Tibial artery (tissue), 4 donors: ENCODE measurements at regions not wholly inside any gene's neighbourhood (a gene's known extent, or its start where the extent isn't known, plus 50 kb on each side); places are given as distances from the start of the nearest gene placed in this dataset.

Experiments used
- DNase-seq, 2 donors: peaks; one replicate each; pipeline ENCODE4 v3.0.0-alpha.2; 2019
- H3K27ac ChIP-seq, 2 donors: fragments of 200-600 bp; sonication (generic) in 1 of 2; 1 replicate in 1 of 2; 2 replicates in 1 of 2; pipeline ENCODE4 v1.5.1; 2018 to 2019; ENCODE audit warnings: mild to moderate bottlenecking in 1 of 2
- H3K27me3 ChIP-seq, 2 donors: fragments of 200-600 bp; sonication (generic) in 1 of 2; one replicate each; pipeline versions ENCODE4 v1.5.1 to v1.6.0; 2016 to 2019
- H3K36me3 ChIP-seq, 3 donors: fragments of 200-600 bp; sonication (generic) in 2 of 3; one replicate each; pipeline ENCODE4 v1.5.1; 2016 to 2019; ENCODE audit warnings: mild to moderate bottlenecking in 2 of 3
- H3K4me1 ChIP-seq, 4 donors: fragments of 200-600 bp; sonication (generic) in 2 of 4; 1 replicate in 3 of 4; 2 replicates in 1 of 4; pipeline ENCODE4 v1.5.1; 2016 to 2019
- H3K4me3 ChIP-seq, 2 donors: fragments of 200-600 bp; sonication (generic) in 1 of 2; 1 replicate in 1 of 2; 2 replicates in 1 of 2; pipeline ENCODE4 v1.5.1; 2018 to 2019; ENCODE audit warnings: mild to moderate bottlenecking in 2 of 2
- H3K9me3 ChIP-seq, 3 donors: fragments of 200-600 bp; sonication (generic) in 1 of 3; one replicate each; pipeline ENCODE4 v1.5.1; 2016 to 2019
- CTCF ChIP-seq, 2 experiments: fragments of 200-600 bp in 1 of 2; fragments of 450-650 bp in 1 of 2; IDR thresholded peaks; one replicate each; pipeline ENCODE4 v1.5.1; 2017 to 2019; ENCODE audit warnings: antibody characterized with exemption in 2 of 2, mild to moderate bottlenecking in 1 of 2, moderate library complexity in 1 of 2
- intact Hi-C: fragments of 100-400 bp; cut with DNase I; formaldehyde crosslinking; loops from one replicate; pipeline ENCODE4 v1.15.0; 2023; ENCODE audit warnings: low total_unique reads

GRCh38 chr13:72180253-72180952 is 313.4 kb upstream of the DACH1 start:
- no peaks in the 10 kb centered on the region for H3K4me1 ChIP-seq
- no peaks in the 10 kb centered on the region for H3K9me3 ChIP-seq
- H3K4me3 ChIP-seq: no peak overlapping the region
- intact Hi-C loops: no loop called here
- no peak overlapping the region for H3K27ac ChIP-seq
- H3K36me3 ChIP-seq: no peaks in the 10 kb centered on the region
- no peak for DNase-seq
- no peaks in the 10 kb centered on the region for H3K27me3 ChIP-seq
- TF ChIP-seq CTCF (IDR thresholded peaks at IDR 0.05): no peak

- Histone ChIP-seq H3K27ac (no peak overlapping the region), H3K4me3 (no peak overlapping the region), H3K27me3 (no peaks in the 10 kb centered on the region), H3K9me3 (no peaks in the 10 kb centered on the region), H3K36me3 (no peaks in the 10 kb centered on the region), H3K4me1 (no peaks in the 10 kb centered on the region)
- intact Hi-C loops: no loop called here
- no peak for TF ChIP-seq CTCF (IDR thresholded peaks at IDR 0.05)
- DNase-seq: no peak
Measured at GRCh38 chr13:72174549-72174948, 307.5 kb upstream of the DACH1 start.

GRCh38 chr13:72170571-72170970 is 303.6 kb upstream of the DACH1 start:
- TF ChIP-seq CTCF (IDR thresholded peaks at IDR 0.05): no peak
- Histone ChIP-seq H3K4me3 (no peak overlapping the region), H3K9me3 (no peaks in the 10 kb centered on the region), H3K4me1 (no peaks in the 10 kb centered on the region), H3K27ac (no peak overlapping the region), H3K36me3 (no peaks in the 10 kb centered on the region), H3K27me3 (no peaks in the 10 kb centered on the region)
- intact Hi-C loops: no loop called here
- no peak for DNase-seq

- H3K27ac ChIP-seq: no peak overlapping the region
- H3K27me3 ChIP-seq: no peaks in the 10 kb centered on the region
- no peaks in the 10 kb centered on the region for H3K36me3 ChIP-seq
- intact Hi-C loops: no loop called here
- TF ChIP-seq CTCF (IDR thresholded peaks at IDR 0.05): no peak
- no peak for DNase-seq
- H3K4me1 ChIP-seq: no peaks in the 10 kb centered on the region
- no peaks in the 10 kb centered on the region for H3K9me3 ChIP-seq
- no peak overlapping the region for H3K4me3 ChIP-seq
Measured at GRCh38 chr13:72168126-72168855, 301.3 kb upstream of the DACH1 start.

- no peaks in the 10 kb centered on the region for H3K27me3 ChIP-seq
- H3K4me3 ChIP-seq: no peak overlapping the region
- intact Hi-C loops: no loop called here
- no peak for DNase-seq
- H3K36me3 ChIP-seq: no peaks in the 10 kb centered on the region
- H3K27ac ChIP-seq: no peak overlapping the region
- TF ChIP-seq CTCF (IDR thresholded peaks at IDR 0.05): no peak
- no peaks in the 10 kb centered on the region for H3K9me3 ChIP-seq
- H3K4me1 ChIP-seq: no peaks in the 10 kb centered on the region
Measured at GRCh38 chr13:72166102-72166650, 299.2 kb upstream of the DACH1 start.
